ENCODE measurements at regions not wholly inside any gene's neighbourhood (a gene's known extent, or its start where the extent isn't known, plus 50 kb on each side); places are given as distances from the start of the nearest gene placed in this dataset.

DNA sequence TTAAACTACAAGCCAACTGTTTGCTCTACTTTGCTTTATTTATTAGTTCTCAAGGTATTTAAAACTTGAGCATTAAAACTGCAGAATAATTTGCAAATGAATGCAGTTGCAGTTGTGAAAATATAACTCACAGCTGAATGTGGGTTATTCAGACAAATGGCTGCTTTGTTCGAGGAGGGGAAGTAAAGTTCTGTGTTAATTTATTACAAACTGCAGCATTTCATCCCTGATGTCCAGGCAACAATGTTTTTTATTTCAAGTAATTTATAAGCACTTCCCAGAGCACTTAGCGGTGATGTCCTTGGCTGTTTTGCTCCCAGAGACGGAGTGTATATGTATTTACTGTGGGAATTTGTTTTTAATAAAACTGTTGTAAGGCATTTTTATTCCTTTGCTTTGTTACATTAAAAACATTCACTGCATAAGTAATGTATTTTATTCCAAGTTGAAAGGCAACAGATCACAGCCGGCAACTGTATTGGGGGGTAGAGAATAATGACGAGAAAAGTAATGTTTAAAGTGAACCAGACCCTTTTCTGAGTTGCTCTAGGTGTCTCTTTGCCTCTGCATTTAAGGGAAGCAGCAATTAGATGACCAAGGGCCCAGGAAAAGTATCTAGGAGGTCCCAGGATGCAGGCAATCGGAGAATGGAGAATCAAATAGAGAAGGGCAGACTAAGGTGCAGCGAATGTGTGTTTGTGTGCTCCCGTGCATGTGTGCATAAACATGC, 291.2 kb upstream of the SALL1 start:
- DNase-seq (ENCODE audit: low read depth in 1 of 2, low spot score in 1 of 2), result no peak

DNA sequence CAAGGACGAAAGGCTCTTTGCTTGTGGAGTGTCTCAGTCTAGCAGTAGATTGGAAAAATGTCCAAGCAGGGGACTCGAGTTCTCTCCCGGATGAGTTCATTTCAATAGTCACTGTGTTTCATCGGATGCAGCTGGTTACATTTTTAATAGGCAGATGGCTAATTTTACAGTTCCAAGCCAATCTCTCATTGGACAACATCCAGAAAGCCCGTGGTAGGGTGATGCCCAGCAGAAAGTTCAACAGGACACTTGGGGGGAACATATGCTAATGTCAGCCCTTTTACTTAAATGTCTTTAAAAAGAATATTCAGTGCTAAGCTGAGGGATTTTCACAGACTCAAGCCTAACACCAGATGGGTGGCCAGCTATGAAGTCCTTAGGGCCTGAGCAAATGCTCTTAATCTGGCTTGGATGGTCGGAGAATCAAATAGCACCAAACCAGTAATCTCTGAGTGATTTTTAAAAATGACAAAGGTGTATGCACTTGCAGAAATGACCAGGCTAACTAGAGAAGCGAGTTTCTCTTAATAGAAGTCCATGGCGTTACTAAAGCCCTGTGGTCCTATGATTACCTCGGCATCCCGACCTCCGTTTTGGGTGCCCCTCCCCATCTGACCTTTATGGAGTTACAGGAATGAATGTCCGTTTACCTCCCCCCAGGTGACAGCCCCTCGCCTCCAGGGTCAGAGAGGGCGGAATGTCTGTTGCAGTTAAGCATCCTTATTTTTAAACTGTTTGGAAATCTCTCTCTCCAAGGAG, 289.2 kb upstream of the SALL1 start:
- DNase-seq (ENCODE audit: low read depth in 1 of 2, low spot score in 1 of 2), result no peak

DNA sequence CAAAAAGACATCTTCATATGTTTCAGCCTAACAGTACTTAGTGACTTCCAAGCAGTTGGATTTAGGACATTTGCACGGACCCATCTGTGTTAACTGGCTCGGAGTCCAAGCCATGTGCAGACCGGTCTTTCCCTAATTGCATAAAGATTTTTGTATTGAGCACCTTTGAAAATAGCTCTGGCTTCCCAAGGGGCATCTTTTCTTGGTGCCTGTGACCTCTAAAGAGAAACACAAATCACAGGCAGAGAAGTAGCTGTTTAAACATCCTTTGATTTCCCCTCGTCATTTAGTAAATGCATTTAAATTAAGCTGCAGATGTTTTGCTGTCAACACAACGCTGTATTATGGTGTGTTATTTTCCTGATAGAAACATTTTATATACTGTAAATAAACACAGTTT, 288.2 kb upstream of the SALL1 start:
- DNase-seq (ENCODE audit: low read depth in 1 of 2, low spot score in 1 of 2), result no peak

DNA sequence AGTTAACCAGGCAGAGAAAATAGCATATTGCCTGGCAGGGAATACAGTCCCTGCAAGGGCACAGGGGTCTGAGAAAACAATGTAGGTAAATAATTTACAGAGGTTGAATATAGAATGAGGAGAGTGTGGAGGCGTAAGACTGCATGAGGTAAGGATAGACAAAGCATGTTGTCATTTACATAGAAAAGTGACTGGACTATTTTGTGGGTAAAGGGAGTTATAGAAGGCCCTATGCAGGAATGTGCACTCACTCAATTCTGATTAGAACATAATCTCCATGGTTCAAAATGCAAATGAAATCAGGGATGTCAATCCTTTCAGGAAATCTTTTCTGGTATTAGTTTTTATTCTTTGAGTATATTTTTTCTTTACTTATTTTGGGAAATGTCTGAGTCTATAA, 285.7 kb upstream of the SALL1 start:
- no peak for DNase-seq (ENCODE audit: low read depth in 1 of 2, low spot score in 1 of 2)

DNA sequence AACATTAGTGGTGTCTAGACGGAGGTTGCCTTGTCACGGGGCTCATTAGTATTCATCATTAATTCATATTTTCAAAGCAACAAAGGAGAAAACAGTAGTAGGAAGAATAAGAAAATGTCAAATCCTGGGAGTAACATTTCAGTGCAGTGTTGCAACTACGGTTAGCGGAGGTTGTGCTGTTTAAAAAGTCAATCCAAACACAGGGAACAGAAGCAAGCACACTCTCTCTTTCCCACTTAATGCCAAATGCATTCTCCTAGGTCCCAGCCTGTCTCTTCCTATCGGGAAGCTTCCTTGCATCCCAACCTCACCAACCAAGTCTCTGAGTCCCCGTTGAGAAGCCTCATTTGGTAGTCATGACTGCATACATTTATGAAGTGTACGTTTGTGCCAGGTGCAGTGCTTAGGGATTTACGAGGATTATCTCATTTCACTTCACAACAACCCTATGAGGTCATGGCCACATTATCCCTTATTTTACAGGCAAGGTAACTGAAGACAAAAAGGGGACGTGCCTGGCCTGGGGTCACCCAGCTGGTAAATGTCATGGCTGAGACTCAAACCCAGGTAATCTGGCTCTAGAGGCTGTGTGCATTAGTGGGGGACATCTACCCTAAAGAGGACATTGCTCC, 283.6 kb upstream of the SALL1 start:
- DNase-seq (ENCODE audit: low read depth in 1 of 2, low spot score in 1 of 2), result no peak

DNA sequence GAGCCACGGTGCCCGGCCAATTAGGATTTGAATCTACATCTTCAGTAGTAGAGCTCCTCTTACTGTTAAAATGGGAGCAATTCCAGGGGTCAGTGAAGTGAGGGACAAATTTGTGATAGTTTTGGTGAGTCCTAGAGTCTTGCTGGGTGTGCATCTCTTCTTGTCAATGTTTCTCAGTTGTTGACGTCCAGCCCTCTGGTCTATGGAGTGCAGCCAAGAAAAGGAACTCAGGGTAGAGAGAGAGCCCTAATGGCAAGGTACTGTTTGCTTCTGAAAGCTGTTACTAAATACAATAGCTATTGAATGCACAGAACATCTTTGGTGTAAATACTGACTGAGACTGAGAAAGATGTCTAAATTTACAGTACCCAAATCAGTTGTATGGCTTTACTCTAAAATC, 282.5 kb upstream of the SALL1 start:
- DNase-seq (ENCODE audit: low read depth in 1 of 2, low spot score in 1 of 2), result no peak

DNA sequence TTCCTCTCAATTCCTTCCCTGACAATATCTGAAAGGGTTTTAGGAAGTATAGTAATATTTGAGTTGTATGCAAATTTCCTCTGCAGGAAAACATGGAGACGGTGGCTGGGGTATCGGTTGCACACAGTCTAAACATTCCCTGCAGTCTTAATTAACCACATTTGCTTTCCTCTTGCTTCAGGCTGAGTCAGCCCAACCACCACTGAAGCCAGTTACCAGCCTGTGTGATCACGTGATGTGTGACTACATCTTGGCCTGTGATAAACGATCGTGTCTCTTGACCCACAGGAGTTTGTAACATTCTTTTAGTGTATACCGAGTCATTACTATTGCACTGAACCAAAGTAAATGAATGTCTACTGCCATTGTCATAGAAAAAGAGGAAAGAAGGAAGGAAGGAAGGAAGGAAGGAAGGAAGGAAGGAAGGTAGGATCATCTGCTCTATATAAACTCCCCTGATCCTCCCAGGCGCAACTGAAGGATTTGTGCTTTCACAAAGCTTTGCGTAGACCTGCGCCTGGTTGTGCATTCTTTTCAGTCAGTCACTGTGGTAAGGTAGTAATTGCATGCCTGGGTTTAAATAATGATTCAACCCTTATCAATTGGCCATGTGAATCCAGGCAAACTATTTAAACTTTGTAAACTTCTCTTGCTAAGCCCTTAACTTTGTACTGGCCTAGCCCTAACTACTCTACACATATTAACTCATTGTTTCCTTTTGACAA, 280.6 kb upstream of the SALL1 start:
- no peak for DNase-seq (ENCODE audit: low read depth in 1 of 2, low spot score in 1 of 2)

DNA sequence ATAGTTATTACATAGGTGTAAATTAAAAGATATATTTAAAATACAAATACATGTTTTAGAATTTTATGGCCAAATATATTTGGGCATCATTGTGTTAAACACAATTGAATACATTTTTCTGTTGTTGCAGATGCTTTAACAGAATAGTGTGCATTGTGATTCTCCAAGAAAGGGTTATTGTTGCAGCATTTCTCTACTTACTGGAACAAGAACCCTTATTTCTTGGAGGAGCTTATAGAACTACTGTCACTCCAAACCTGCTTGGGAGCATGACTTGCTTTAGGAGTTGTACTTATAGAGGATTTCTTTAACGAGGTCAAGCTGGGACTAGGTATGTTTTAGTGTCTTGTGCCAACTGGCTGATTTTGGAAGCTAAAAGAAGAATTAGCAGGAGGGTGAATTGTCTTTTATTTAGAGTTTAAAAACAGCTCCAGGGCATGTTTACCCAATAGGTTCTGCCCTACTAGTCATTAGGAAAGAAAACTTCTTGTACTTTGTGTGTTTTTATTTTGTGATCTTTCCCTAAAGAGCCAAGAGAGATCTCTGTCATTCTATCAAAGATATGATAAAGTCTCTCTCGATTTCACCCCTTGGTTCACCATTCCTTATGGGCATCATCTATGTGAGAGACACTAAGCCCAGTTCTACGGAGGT, 279.8 kb upstream of the SALL1 start:
- no peak for DNase-seq (ENCODE audit: low read depth in 1 of 2, low spot score in 1 of 2)

DNA sequence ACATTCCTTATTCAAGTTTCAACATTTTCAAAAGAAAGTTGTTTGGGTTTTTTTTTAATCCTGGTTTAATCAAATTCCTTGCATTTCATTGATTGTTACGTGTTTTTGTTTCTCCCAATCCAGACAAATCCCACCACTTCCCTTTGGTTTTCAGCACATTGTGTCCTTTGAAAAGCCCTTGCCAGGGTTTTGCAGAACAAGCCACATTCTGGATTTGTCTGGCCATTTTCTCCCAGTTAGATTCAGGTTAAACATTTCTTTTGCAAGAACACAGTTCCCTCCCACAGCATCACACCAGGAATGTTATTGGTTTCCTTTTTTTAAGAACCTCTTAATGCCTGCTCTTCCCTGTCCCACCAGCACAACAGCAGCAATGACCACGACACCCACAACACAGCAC, 278.0 kb upstream of the SALL1 start:
- no peak for DNase-seq (ENCODE audit: low read depth in 1 of 2, low spot score in 1 of 2)

DNA sequence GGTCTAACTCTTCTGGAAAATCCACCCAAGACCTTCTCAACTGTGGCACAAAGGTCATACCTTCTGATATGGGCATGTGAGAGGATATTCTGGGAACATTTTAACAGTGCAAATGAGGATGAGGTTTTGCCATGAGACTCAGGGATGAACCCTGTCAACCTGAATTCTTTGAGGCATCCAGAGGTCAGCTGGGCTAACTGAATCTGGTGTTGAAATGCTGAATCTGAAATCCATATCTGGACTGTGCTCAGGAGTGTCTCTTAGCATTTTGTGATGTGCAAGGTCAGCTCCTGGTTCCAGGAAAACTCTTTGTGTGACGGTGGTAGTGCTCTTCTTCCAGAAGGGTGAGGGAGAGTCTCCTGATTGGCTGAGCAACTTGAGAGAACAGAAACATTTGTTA, 276.0 kb upstream of the SALL1 start:
- DNase-seq (ENCODE audit: low read depth in 1 of 2, low spot score in 1 of 2), result no peak

DNA sequence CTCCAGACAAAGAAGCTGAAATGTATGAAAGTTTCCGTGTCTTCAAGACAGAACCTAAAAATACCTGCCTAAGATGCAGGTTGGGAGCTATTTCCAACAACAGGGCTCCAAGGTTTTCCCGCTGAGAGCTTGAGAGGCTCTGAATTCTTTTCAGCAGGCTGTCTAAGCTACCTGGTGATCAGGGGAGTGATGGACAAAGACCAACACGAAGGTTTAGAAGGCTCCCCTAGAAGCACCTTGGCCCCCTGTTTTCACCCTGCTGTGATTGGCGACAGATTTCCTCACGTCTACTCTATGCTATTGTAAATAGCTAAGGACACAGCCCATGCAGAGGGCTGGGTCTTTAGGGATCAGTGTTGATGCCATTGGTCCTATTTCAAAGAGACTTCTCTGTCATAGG, 275.2 kb upstream of the SALL1 start:
- no peak for DNase-seq (ENCODE audit: low read depth in 1 of 2, low spot score in 1 of 2)

DNA sequence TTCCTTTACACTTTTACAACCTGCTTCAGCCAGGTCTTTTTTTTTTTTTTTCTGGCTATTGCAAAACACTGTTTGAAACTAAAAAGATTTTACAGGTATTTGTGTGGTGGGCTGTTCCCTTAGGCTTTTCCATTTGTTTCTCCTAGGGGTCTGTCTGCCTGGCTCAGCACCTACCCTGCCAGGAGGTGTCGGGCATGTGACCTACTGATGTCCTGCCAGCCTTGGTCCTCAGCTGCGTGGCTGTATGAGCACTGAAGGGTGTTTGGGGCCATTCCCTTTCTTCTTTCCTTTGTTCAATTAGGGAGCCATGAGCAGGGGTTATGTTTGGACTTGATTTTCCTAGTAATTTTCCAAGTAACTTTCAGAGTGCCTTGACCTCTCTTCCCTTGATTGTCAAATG, 269.2 kb upstream of the SALL1 start:
- no peak for DNase-seq (ENCODE audit: low read depth in 1 of 2, low spot score in 1 of 2)

DNA sequence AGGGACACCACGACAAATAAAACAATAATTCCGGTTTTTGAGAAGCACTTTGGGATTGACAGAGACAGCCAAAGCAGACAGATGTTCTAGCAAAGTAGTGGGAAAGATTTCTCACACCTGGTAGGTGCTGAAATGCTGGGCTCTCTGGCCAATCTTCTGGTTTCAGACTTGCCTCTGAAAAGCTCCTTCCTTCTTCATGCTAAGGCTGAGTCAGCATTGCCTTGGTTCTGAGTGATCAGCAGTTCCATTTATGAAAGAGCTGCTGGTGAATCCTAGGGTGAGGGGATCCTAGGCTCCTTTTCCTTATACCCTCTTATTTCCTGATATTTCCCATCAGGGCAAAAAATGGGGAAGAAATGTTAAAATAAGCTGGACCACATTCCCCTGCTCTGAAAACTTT, 268.7 kb upstream of the SALL1 start:
- no peak for DNase-seq (ENCODE audit: low read depth in 1 of 2, low spot score in 1 of 2)

DNA sequence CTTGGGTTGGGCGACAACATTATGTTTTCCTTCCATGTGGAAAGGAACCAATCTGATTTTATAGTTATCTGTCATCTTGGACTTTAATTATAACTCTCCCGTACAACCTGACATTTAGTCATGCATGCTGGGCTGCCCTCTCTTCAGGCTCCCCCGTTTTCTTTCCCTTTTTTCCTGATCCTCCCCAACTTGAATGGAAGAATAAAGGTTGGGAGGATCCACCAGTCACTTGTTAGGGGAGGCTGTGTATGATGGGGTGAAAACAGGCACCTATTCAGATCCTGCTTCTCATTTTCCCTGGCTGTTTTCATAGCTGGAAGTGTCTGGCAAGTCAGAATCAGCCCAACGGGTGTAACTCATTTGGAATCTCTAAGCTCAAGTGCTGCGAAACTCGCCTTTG, 267.2 kb upstream of the SALL1 start:
- DNase-seq (ENCODE audit: low read depth in 1 of 2, low spot score in 1 of 2), result no peak

DNA sequence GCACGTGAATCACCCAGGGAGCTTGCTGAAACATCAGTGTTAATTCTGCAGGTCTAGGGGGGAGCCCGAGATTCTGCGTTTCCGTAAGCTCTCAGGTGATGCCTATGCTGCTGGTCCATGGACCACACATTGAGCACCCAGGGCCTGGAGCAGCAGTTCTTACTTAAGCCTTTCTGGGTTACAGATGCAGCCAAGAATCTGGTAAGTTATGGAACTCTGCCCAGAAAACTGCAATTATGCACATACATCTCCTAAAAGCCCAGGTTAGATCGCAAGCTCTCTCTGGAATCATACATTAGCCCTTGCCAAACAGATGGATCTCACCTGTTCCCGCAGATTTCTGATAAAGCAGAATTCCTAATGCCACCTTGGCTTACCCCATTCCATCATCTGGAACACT, 265.9 kb upstream of the SALL1 start:
- no peak for DNase-seq (ENCODE audit: low read depth in 1 of 2, low spot score in 1 of 2)

DNA sequence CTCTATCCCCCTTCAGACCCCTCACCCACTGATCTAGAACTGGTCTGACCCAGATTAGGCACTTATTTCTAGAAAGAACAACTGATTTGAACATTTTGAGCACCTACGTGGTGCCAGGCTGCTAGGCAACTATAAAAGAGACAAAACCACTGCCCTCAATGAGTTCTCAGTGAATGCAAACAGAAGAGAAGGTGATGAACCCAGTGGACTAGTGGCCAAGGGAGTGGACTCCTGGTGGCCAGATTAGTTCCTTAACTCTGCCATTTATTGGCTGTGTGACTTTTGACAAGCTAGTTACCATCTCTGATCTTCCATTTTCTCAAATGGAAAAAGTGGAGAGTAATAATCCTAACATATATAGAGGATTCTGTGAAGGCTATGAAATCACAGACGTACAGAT, 259.1 kb upstream of the SALL1 start:
- DNase-seq (ENCODE audit: low read depth in 1 of 2, low spot score in 1 of 2), result no peak

DNA sequence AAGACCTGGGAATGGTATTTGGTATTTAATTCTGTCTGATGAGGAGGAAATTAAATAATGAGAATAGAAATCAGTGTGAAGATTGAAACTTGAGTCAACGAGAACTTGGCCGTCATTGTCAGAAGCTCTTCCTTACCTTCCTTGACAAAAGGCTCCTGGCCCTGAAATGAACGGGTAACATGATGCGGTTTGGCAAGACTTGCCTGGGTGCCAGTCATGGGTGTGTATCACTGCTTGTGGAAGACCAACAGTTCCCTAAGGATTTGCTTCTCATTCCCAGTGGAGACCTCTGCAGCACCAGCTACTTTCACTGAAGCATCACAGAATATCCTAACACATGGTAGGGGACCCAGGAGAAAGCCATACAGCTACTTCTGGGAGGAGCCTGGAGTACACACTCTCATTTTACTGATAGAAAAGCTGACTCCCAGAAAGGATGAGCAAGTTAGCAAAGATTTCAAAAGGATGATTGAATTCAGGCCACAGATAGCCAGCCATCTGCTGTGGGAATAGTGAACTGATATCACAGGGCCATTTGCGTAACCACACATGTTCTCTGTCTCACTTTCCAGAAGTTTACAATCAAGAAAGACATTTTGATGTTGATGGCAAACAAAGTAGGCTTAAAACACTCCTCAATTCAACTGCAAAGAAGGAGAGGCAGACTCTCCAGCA, 258.1 kb upstream of the SALL1 start:
- DNase-seq (ENCODE audit: low read depth in 1 of 2, low spot score in 1 of 2), result no peak

DNA sequence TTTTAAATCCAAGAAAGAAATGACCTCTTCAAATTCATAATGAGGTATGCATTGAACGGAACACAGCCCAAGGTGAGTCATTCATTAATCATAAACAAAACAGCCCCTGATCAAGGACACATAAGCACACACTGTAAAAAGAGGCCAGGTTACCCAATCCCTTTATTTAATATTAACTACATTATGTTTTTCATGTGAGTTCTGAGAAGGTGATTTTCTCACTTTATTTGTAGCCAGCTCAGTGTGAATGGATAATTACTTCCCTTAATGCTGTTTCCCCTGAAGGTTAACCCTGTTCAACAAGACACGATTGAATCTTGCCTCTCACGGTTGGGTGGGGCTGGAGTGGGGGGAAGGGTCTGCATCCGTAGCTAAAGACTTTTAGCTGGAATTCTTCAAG, 257.3 kb upstream of the SALL1 start:
- no peak for DNase-seq (ENCODE audit: low read depth in 1 of 2, low spot score in 1 of 2)

DNA sequence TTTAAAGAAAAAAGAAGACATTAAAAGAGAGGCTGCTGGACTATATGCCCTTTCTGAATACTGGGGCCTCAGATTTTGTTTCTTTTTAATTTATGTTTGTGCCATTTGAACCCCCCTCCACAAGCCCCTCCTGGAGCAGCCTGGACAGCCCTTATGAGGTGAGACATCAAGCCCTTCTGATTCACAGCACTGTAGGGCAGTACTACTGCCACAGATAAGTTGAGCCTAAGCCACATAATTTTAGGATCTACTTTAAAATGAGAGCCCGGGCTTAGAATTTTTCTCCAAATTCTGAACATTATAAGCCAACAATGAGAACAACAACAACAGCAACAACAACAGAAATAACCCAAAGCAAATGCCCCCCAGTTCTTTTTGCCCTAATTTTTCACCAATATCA, 256.9 kb upstream of the SALL1 start:
- DNase-seq (ENCODE audit: low read depth in 1 of 2, low spot score in 1 of 2), result no peak

DNA sequence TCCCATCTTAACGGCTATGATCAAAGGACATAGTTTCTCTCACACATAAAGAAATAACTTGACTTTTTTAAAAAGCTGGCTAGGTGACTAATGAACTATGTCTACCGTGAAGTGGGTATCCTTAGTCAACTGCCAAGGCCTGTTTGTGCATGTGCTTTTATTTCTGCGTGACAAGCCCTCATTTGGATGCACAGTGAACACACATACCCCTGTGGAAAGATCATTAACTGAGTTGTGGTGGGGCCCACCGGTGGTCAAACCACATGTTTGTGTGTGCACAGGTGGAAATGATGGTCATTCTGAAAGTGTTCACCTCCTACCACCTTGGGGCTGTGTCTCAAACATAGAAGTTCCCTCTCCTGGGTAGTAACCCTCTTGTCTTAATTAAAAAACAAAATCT, 256.1 kb upstream of the SALL1 start:
- no peak for DNase-seq (ENCODE audit: low read depth in 1 of 2, low spot score in 1 of 2)

DNA sequence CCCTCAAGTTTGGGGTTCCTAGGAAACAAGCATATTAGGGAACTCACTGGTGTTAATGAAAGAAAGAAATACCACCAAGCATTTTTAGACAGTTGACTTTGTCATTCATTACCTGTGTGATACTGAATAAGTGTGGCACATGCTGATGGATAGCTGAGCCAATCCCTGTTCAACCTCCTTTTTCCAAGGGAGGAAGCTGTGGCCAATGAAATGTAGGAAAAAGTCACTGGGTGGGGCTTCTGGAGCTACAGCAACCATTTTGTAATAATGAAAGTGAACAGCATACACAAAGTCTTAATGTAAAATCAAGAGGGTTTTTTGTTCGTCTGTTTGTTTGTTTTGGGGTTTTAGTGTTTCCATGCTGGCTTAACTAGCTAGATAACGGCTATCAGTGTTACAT, 254.3 kb upstream of the SALL1 start:
- no peak for DNase-seq (ENCODE audit: low read depth in 1 of 2, low spot score in 1 of 2)

Data from stimulated activated CD4-positive, alpha-beta T cell treated with anti-CD3 and anti-CD28 coated beads, Interleukin-15, amount 100 ng/mL, for 1 hour (primary cell).